ENCODE measurements at regions not wholly inside any gene's neighbourhood (a gene's known extent, or its start where the extent isn't known, plus 50 kb on each side); places are given as distances from the start of the nearest gene placed in this dataset.

- TF ChIP-seq POLR2A (IDR thresholded peaks at IDR 0.05) = no peak
- no peak for TF ChIP-seq CTCF (IDR thresholded peaks at IDR 0.05)
- TF ChIP-seq POLR2AphosphoS5 (IDR thresholded peaks at IDR 0.05) = no peak
- TF ChIP-seq EP300 (IDR thresholded peaks at IDR 0.05) = no peak
Observed at GRCh38 chr9:107215381-107215780, 67.7 kb upstream of the RAD23B start.
